ENCODE measurements at regions not wholly inside any gene's neighbourhood (a gene's known extent, or its start where the extent isn't known, plus 50 kb on each side); places are given as distances from the start of the nearest gene placed in this dataset.

DNA sequence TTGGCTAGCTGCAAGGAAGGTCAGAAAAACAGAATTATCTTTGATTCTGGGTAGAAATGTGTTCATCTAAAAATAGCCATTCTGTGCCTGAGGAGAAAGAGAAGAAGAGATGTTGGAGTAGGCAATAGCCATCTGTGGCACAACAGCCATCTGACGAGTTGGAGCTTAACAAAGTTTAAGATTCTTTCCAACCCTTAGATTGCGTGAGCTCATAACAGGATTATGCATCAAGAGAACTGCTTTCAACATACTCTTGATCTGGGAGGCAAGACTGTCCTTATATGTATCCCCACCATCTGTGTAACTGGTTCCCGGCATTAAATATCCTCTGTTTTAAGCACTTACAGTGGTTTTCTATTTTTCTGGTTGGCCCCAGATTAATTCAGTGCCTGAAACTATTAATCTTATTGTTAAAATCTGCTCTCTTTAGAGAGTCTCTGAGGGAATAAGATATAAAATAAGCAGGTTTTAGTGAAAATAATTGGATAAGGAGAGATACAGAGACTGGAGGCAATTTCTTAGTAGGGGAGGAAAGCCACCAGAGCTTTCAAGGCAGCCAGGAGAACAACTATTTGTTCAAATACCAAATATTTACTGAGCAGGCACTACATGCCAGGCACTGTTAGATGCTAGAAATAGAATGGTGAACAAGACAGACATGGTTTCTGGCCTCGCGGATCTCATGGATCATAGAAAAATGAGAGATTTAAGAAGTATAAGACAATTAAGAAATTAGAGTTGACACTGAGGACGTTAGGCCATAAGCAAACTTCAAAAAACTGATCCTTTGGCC, 398.0 kb downstream of the SMARCA1 start:
- TF ChIP-seq, protein P1, sequence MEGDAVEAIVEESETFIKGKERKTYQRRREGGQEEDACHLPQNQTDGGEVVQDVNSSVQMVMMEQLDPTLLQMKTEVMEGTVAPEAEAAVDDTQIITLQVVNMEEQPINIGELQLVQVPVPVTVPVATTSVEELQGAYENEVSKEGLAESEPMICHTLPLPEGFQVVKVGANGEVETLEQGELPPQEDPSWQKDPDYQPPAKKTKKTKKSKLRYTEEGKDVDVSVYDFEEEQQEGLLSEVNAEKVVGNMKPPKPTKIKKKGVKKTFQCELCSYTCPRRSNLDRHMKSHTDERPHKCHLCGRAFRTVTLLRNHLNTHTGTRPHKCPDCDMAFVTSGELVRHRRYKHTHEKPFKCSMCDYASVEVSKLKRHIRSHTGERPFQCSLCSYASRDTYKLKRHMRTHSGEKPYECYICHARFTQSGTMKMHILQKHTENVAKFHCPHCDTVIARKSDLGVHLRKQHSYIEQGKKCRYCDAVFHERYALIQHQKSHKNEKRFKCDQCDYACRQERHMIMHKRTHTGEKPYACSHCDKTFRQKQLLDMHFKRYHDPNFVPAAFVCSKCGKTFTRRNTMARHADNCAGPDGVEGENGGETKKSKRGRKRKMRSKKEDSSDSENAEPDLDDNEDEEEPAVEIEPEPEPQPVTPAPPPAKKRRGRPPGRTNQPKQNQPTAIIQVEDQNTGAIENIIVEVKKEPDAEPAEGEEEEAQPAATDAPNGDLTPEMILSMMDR (IDR thresholded peaks at IDR 0.05): no peak
- TF ChIP-seq POLR2AphosphoS5 (IDR thresholded peaks at IDR 0.05): no peak
- TF ChIP-seq POLR2A (IDR thresholded peaks at IDR 0.05): no peak

Measured in stomach (tissue), 4 donors.